ENCODE measurements at regions not wholly inside any gene's neighbourhood (a gene's known extent, or its start where the extent isn't known, plus 50 kb on each side); places are given as distances from the start of the nearest gene placed in this dataset.
"Not testable (repeated sequence)": the region's sequence is repeated elsewhere in the genome, so short reads cannot be mapped to it uniquely, and the experiment has no call there.

GRCh38 chr7:84813376-84813775 lies 373.5 kb downstream of the SEMA3D start:
- DNase-seq: no peak

DNA sequence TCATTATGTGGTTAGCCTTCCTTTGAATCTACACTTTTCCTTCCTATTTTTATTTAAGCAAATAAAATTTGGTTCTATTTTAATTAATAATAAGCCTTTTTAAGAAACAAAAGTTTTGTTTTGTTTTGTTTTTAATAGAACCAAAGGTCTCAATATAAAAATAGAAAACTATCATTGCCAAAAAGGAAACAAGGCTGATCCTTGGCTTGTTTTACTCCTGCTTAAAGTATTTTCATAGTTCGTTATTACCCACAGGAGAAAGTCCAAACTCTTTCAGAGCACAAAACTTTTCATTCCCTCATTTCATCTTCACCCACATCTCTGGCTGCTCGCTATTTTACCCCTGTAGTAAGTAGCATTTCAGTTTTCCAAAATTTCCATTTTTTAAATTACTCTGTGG lies 374.8 kb downstream of the SEMA3D start:
- DNase-seq: no peak

- no peak for DNase-seq
Measured at GRCh38 chr7:84811362-84811761, 375.5 kb downstream of the SEMA3D start.

GRCh38 chr7:84809877-84810276 lies 377.0 kb downstream of the SEMA3D start:
- no peak for DNase-seq

- no peak for DNase-seq
Measured at GRCh38 chr7:84803979-84804378, 382.9 kb downstream of the SEMA3D start.

- DNase-seq: no peak
Measured at GRCh38 chr7:84801396-84801795, 385.5 kb downstream of the SEMA3D start.

GRCh38 chr7:84800846-84801245 lies 386.0 kb downstream of the SEMA3D start:
- DNase-seq: no peak

DNA sequence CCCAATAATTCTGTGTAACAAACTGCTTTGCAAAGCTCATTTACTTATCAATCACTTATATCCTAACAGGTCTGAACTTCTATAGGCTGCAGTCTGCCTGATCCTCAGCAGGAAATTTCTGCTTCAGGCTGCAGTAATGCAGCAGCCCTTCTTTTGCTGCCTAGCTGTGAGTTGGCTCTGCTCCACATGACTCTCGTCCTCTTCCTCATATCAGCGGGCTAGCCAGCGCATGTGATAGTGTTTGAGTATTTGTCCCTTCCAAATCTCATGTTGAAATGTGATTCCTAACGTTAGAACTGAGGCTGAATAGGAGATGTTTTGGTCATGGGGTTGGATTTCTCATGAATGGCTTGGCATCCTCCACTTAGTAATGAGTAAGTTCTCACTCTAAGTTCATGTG lies 387.8 kb downstream of the SEMA3D start:
- no peak for DNase-seq

DNA sequence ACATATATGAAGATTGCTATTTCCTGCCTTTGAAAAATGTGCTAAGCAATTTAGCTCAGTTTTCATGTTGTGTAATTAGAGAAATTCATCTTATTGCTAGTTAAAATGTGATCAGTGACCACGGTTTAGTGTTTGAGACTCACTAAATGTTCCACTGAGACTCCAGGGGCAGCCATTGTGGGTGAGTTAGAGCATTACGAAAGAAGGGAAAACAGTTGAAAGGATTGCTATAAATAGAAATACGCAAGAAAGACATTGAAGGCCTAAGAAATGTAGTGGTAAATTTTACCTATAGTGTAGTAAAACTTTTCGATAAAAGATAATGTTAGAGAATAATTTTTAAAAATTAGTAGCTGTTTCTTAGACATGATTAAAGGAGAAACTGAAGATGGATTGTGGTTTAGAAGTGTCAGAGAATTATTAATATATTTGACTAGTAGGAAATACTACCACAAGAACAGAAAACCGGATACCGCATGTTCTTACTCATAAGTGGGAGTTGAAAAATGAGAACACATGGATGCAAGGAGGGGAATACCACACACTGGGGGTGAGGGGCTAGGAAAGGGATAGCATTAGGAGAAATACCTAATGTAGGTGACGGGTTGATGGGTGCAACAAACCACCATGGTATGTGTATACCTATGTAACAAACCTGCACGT lies 394.5 kb downstream of the SEMA3D start:
- no peak for DNase-seq

- no peak for DNase-seq
Measured at GRCh38 chr7:84790882-84791281, 396.0 kb downstream of the SEMA3D start.

- DNase-seq: no peak
Measured at GRCh38 chr7:84786073-84786472, 400.8 kb downstream of the SEMA3D start.

GRCh38 chr7:84784450-84784849 lies 402.4 kb downstream of the SEMA3D start:
- no peak for DNase-seq

DNA sequence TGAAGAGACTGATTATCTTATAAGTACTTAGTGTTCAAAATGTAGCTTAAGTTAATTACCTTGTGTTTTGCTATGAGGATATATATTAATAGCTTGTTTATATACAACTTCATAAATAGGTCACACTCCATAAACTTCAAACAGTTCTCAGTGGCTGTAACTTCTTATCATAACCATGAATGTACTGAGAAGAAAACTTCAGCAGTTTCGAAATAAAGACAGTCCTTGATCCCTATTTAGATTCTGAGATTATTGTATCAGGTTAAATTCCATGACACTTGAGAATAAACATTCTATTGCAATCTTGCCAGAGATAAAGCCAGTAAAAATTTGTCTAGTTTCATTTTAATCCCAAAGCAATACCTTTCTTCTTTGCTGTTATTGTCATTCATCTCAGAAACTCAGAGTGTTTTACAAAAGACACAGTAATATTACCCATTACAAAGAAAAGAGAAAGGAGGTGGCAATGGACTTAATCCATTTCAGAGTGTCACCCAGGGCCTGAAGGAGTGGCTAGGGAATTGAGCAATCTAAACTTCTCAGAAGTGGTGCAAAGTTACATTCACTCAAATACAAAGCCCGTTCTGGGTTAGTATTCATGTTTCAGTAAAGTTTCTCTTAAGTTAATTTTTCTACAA lies 403.6 kb downstream of the SEMA3D start:
- DNase-seq: no peak

- no peak for DNase-seq
Measured at GRCh38 chr7:84781838-84782237, 405.0 kb downstream of the SEMA3D start.

- no peak for DNase-seq
Measured at GRCh38 chr7:84780158-84781124, 406.4 kb downstream of the SEMA3D start.

GRCh38 chr7:84757761-84758160 lies 429.1 kb downstream of the SEMA3D start:
- no peak for DNase-seq

GRCh38 chr7:84746353-84746752 lies 440.5 kb downstream of the SEMA3D start:
- DNase-seq: no peak

DNA sequence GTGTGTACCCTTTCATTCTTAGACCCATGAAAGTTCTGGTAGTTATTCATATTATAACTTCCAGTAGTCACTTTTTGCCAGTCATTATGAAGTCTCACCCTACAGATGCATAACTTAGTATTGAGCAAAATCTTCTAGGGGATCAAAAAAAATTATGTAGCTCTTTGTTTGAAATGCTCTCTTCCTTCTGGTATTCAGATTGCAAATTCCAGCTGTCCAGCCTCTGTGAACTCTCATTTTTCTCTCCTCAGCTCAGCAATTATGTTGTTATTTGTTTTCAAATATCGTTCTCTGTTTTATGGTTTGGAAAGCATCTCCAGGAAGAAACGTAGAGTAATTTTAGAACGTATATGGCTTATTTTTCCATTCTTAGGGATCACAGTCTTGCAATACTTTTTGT lies 442.5 kb downstream of the SEMA3D start:
- no peak for DNase-seq

DNA sequence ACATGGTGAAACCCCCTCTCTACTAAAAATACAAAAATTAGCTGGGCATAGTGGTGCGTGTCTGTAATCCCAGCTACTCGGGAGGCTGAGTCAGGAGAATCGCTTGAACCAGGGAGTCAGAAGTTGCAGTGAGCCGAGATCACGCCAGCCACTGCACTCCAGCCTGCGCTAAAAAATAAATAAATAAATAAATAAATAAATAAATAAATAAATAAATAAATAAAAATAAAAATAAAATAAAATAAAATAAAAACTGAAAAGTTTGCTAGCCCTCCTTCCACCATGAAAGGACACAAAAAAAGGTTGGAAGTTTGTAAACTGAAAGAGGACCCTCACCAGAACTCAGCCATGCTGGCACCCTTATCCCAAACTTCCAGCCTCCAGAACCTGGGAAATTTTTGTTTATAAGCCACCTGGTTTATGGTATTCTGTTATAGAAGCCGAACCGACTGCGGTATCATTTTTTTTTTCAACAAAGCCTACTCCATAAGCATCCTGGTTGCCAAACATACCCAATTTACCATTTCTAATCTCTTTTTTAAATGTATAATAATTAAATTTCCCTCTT lies 448.2 kb downstream of the SEMA3D start:
- no peak for DNase-seq

DNA sequence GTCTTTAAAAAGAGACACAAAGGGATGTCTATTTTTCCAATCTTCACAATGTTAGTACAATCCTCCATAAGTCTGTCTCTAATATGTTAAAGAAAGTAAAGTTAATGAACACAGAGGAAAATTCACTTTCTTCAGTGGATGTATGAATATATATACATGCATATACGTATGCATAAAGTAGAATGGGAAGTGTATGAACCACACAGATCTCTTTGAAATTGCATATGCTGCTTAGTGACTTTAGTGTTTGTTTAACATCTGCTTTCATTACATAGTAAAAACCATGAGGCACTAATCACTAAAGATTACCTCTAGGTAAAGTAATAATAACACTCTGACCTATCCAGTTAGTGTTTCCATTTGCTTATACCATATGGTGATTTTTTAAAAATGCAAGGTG lies 451.2 kb downstream of the SEMA3D start:
- DNase-seq: no peak

GRCh38 chr7:84735011-84735410 lies 451.8 kb downstream of the SEMA3D start:
- no peak for DNase-seq

GRCh38 chr7:84733976-84734375 lies 452.9 kb downstream of the SEMA3D start:
- DNase-seq: not testable (repeated sequence)

- not testable (repeated sequence) for DNase-seq
Measured at GRCh38 chr7:84730864-84731263, 456.0 kb downstream of the SEMA3D start.
